IMR-90 (cell line): ENCODE measurements at regions not wholly inside any gene's neighbourhood (a gene's known extent, or its start where the extent isn't known, plus 50 kb on each side); places are given as distances from the start of the nearest gene placed in this dataset.

Experiments used
- ATAC-seq: fragments of 200-7000 bp; cut with Tn5 transposase; 2 replicates; pipeline ENCODE4 v1.9.1; 2020; ENCODE audit warnings: low read depth, mild to moderate bottlenecking, moderate library complexity
- BruUV-seq: library from RNA; stranded (reverse); fragments of 400-500 nt; replicated peaks from 2 replicates; lab custom pipeline; 2021; lab: Mats Ljungman, UMichigan
- CTCF ChIA-PET: fragments of 300-600 bp; formaldehyde crosslinking; extraction: SDS; loops from one replicate; lab custom pipeline; 2021; ENCODE audit warnings: antibody characterized with exemption; lab: Yijun Ruan, JAX
- POLR2A ChIA-PET: fragments of 300-600 bp; sonication (Branson Sonifier 250); formaldehyde crosslinking; loops from one replicate; lab custom pipeline; 2022; ENCODE audit warnings: antibody characterized with exemption; ENCODE audit not compliant: unreplicated experiment; lab: Charles Lee
- DNase-seq: peaks from one replicate; pipeline ENCODE4 v3.0.0; 2013
- H2AFZ ChIP-seq: replicated peaks from 2 replicates; pipeline ENCODE3; 2013; ENCODE audit warnings: low read length, mild to moderate bottlenecking; ENCODE audit not compliant: poor library complexity
- H2AK5ac ChIP-seq: 2 replicates; pipeline ENCODE4 v1.6.1; 2013; ENCODE audit warnings: low read depth, low read length, inconsistent platforms
- H2AK9ac ChIP-seq: replicated peaks from 2 replicates; pipeline ENCODE3; 2013; ENCODE audit warnings: mild to moderate bottlenecking, low read depth, low read length, moderate library complexity; ENCODE audit not compliant: poor library complexity
- H2BK120ac ChIP-seq: 2 replicates; pipeline ENCODE4 v1.6.1; 2013; ENCODE audit warnings: low read depth, low read length, inconsistent platforms
- H2BK15ac ChIP-seq: 3 replicates; pipeline ENCODE4 v1.6.1; 2013; ENCODE audit warnings: low read depth, low read length, inconsistent platforms
- H2BK20ac ChIP-seq: 2 replicates; pipeline ENCODE4 v1.6.1; 2013; ENCODE audit warnings: low read depth, mild to moderate bottlenecking, inconsistent platforms, low read length, moderate library complexity
- H2BK5ac ChIP-seq: 2 replicates; pipeline ENCODE4 v1.6.1; 2013; ENCODE audit warnings: mild to moderate bottlenecking, low read depth, low read length, inconsistent platforms; ENCODE audit not compliant: poor library complexity, severe bottlenecking
- H3K14ac ChIP-seq: replicated peaks from 2 replicates; pipeline ENCODE4 v1.6.1; 2013; ENCODE audit warnings: low read depth, low read length, inconsistent platforms
- H3K18ac ChIP-seq: 2 replicates; pipeline ENCODE4 v1.6.1; 2013; ENCODE audit warnings: low read depth, low read length, control low read depth
- H3K23ac ChIP-seq: 2 replicates; pipeline ENCODE4 v1.6.1; 2013; ENCODE audit warnings: low read depth, low read length, inconsistent platforms
- H3K27ac ChIP-seq: 2 replicates; pipeline ENCODE4 v1.5.1; 2013; ENCODE audit warnings: mild to moderate bottlenecking, control low read depth, low read length; ENCODE audit not compliant: insufficient read depth
- H3K27me3 ChIP-seq: 2 replicates; pipeline ENCODE4 v1.6.1; 2013; ENCODE audit warnings: low read length; ENCODE audit not compliant: control insufficient read depth, insufficient read depth
- H3K36me3 ChIP-seq: 2 replicates; pipeline ENCODE4 v1.6.1; 2013; ENCODE audit warnings: low read length, mixed read lengths; ENCODE audit not compliant: control insufficient read depth, insufficient read depth
- H3K4ac ChIP-seq: 2 replicates; pipeline ENCODE4 v1.6.1; 2013; ENCODE audit warnings: low read depth, low read length, inconsistent platforms
- H3K4me1 ChIP-seq: 2 replicates; pipeline ENCODE4 v1.6.1; 2013; ENCODE audit warnings: low read length, mixed read lengths; ENCODE audit not compliant: control insufficient read depth, insufficient read depth
- H3K4me2 ChIP-seq: 2 replicates; pipeline ENCODE4 v1.6.1; 2013; ENCODE audit warnings: low read depth, mild to moderate bottlenecking, control low read depth, low read length, moderate library complexity
- H3K4me3 ChIP-seq: 2 replicates; pipeline ENCODE4 v1.5.1; 2013; ENCODE audit warnings: low read depth, mild to moderate bottlenecking, control low read depth, low read length, moderate library complexity; ENCODE audit not compliant: insufficient read depth
- H3K56ac ChIP-seq: 2 replicates; pipeline ENCODE4 v1.6.1; 2013; ENCODE audit warnings: low read length, inconsistent platforms; ENCODE audit not compliant: insufficient read depth; ENCODE audit errors: extremely low read depth
- H3K79me1 ChIP-seq, 2 experiments: 2 replicates each; pipeline ENCODE4 v1.6.1; 2013; ENCODE audit warnings: low read length in 2 of 2, inconsistent platforms in 1 of 2, low read depth in 1 of 2
- H3K9ac ChIP-seq: 2 replicates; pipeline ENCODE4 v1.6.1; 2013; ENCODE audit warnings: low read depth, low read length, control low read depth
- H3K9me1 ChIP-seq: 2 replicates; pipeline ENCODE4 v1.6.1; 2013; ENCODE audit warnings: low read length, inconsistent platforms; ENCODE audit not compliant: insufficient read depth
- H3K9me3 ChIP-seq: 2 replicates; pipeline ENCODE4 v1.6.1; 2013; ENCODE audit warnings: low read length; ENCODE audit not compliant: control insufficient read depth, insufficient read depth
- H4K20me1 ChIP-seq: 2 replicates; pipeline ENCODE4 v1.6.1; 2013; ENCODE audit warnings: low read length, inconsistent platforms; ENCODE audit not compliant: insufficient read depth
- H4K5ac ChIP-seq: 2 replicates; pipeline ENCODE4 v1.6.1; 2013; ENCODE audit warnings: mild to moderate bottlenecking, low read depth, low read length, control low read depth
- H4K8ac ChIP-seq, 2 experiments: 2 replicates each; pipeline ENCODE4 v1.6.1; 2013; ENCODE audit warnings: low read depth in 2 of 2, low read length in 2 of 2, control low read depth in 1 of 2, inconsistent platforms in 1 of 2
- H4K91ac ChIP-seq: 2 replicates; pipeline ENCODE4 v1.6.1; 2013; ENCODE audit warnings: low read depth, low read length, inconsistent platforms; ENCODE audit not compliant: insufficient read depth
- BHLHE40 ChIP-seq: fragments of 150-350 bp; IDR thresholded peaks from 2 replicates; pipeline ENCODE4 v1.6.1; 2016; ENCODE audit warnings: mild to moderate bottlenecking, low read depth, low read length
- NFE2L2 ChIP-seq: fragments of 150-350 bp; IDR thresholded peaks from 2 replicates; pipeline ENCODE4 v1.6.1; 2016; ENCODE audit warnings: low read depth, mild to moderate bottlenecking, low read length
- POLR2A ChIP-seq: IDR thresholded peaks from 2 replicates; pipeline ENCODE4 v1.6.1; 2012; ENCODE audit warnings: mild to moderate bottlenecking, low read depth, low read length
- RCOR1 ChIP-seq: IDR thresholded peaks from 2 replicates; pipeline ENCODE4 v1.6.1; 2012; ENCODE audit warnings: mild to moderate bottlenecking, low read length, improper control_type of control experiment; ENCODE audit not compliant: insufficient replicate concordance
- WGBS, 2 experiments: methylation state at CpG; one replicate each; pipeline versions ENCODE4 v1.1.5 to v1.1.7; 2013; ENCODE audit warnings: missing lambda C conversion rate in 2 of 2; ENCODE audit not compliant: insufficient read length in 1 of 2; ENCODE audit errors: extremely low coverage in 2 of 2; 5-methylcytosine and 5-hydroxymethylcytosine counted together
- dilution Hi-C: fragments of 300-500 bp; cut with HindIII; formaldehyde crosslinking; loops from one replicate; pipeline ENCODE4 v1.14.3; 2018; ENCODE audit warnings: low sequenced_read_pairs; ENCODE audit not compliant: unreplicated experiment
- in situ Hi-C: fragments of 300-500 bp; cut with MboI; formaldehyde crosslinking; loops from 3 replicates; pipeline ENCODE4 v1.14.3; 2019; ENCODE audit warnings: low sequenced_read_pairs, inconsistent platforms, mixed read lengths
- intact Hi-C: fragments of 100-400 bp; cut with micrococcal nuclease; formaldehyde crosslinking; loops from 2 replicates; pipeline ENCODE4 v1.10.0; 2022
- TF ChIP-seq, protein P1 (sequence below): conservative IDR thresholded peaks from 2 replicates; pipeline ENCODE4 v1.5.1; 2012; ENCODE audit warnings: mild to moderate bottlenecking, low read depth, low read length, improper control_type of control experiment

DNA sequence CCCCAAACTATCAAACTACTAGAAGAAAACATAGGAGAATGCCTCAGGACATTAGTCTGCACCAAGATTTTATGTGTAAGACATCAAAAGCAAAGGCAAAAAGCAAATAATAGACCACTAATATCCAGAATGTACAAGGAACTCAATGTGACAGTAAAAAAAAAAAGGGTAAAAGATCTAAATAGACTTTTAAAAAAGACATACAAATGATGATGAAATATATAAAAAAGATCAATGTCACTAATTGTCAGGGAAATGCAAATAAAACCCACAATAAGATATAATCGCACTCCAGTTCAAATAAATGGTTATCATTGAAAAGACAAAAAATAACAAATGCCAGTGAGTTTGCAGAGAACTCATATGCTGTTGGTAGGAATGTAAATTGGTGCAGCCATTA, 118.3 kb upstream of the DUSP22 start:
- no peak overlapping the region for H3K9ac ChIP-seq
- H3K23ac ChIP-seq: no peak overlapping the region
- no peak overlapping the region for H2BK5ac ChIP-seq
- no peak overlapping the region for H3K4me2 ChIP-seq
- no peaks in the 10 kb centered on the region for H3K4me1 ChIP-seq
- ATAC-seq (no peak), DNase-seq (no peak)
- H3K79me1 ChIP-seq: no peaks in the 10 kb centered on the region
- in situ Hi-C loops (no loop called here), intact Hi-C loops (no loop called here), dilution Hi-C loops (no loop called here)
- no peaks in the 10 kb centered on the region for H3K36me3 ChIP-seq
- no peak overlapping the region for H2AK9ac ChIP-seq
- H3K18ac ChIP-seq: no peak overlapping the region
- H3K9me3 ChIP-seq: no peaks in the 10 kb centered on the region
- TF ChIP-seq NFE2L2 (no peak), RCOR1 (no peak), POLR2A (no peak), BHLHE40 (no peak)
- TF ChIP-seq, protein P1, sequence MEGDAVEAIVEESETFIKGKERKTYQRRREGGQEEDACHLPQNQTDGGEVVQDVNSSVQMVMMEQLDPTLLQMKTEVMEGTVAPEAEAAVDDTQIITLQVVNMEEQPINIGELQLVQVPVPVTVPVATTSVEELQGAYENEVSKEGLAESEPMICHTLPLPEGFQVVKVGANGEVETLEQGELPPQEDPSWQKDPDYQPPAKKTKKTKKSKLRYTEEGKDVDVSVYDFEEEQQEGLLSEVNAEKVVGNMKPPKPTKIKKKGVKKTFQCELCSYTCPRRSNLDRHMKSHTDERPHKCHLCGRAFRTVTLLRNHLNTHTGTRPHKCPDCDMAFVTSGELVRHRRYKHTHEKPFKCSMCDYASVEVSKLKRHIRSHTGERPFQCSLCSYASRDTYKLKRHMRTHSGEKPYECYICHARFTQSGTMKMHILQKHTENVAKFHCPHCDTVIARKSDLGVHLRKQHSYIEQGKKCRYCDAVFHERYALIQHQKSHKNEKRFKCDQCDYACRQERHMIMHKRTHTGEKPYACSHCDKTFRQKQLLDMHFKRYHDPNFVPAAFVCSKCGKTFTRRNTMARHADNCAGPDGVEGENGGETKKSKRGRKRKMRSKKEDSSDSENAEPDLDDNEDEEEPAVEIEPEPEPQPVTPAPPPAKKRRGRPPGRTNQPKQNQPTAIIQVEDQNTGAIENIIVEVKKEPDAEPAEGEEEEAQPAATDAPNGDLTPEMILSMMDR: no peak
- no peak overlapping the region for H3K27ac ChIP-seq
- no TSS peak for BruUV-seq
- no peak overlapping the region for H3K14ac ChIP-seq
- H2AFZ ChIP-seq: no peak overlapping the region
- no CpG with 5 or more reads among the region's 1 CpG for WGBS, 2 experiments
- no peak overlapping the region for H4K91ac ChIP-seq
- no peak overlapping the region for H2BK20ac ChIP-seq
- H3K56ac ChIP-seq: no peak overlapping the region
- H2AK5ac ChIP-seq: no peak overlapping the region
- H2BK120ac ChIP-seq: no peak overlapping the region
- H3K4me3 ChIP-seq: no peak overlapping the region
- ChIA-PET POLR2A (no interaction called here), CTCF (no interaction called here)
- no peak overlapping the region for H3K4ac ChIP-seq
- H2BK15ac ChIP-seq: no peak overlapping the region
- H3K9me1 ChIP-seq: no peaks in the 10 kb centered on the region
- no peak overlapping the region for H4K5ac ChIP-seq
- H3K27me3 ChIP-seq: peaks cover 2% of the 10 kb centered on the region; the same call in 1 of the 2 replicates
- H4K20me1 ChIP-seq: no peaks in the 10 kb centered on the region
- H4K8ac ChIP-seq: no peak overlapping the region
